ENCODE measurements at regions not wholly inside any gene's neighbourhood (a gene's known extent, or its start where the extent isn't known, plus 50 kb on each side); places are given as distances from the start of the nearest gene placed in this dataset.

- Histone ChIP-seq H3K27me3 (ENCODE audit: control insufficient read depth, insufficient read depth, low read length) (no peaks in the 10 kb centered on the region), H3K4me3 (ENCODE audit: low read depth, low read length) (no peak overlapping the region), H3K36me3 (ENCODE audit: control insufficient read depth, insufficient read depth, low read length) (no peaks in the 10 kb centered on the region)
- DNase-seq (ENCODE audit: low read depth), result no peak
- no peak for TF ChIP-seq CTCF (IDR thresholded peaks at IDR 0.05; ENCODE audit: insufficient read depth, low read length, poor library complexity, severe bottlenecking)
Observed at GRCh38 chr5:152905286-152905685, 500.2 kb upstream of the NMUR2 start.

DNA sequence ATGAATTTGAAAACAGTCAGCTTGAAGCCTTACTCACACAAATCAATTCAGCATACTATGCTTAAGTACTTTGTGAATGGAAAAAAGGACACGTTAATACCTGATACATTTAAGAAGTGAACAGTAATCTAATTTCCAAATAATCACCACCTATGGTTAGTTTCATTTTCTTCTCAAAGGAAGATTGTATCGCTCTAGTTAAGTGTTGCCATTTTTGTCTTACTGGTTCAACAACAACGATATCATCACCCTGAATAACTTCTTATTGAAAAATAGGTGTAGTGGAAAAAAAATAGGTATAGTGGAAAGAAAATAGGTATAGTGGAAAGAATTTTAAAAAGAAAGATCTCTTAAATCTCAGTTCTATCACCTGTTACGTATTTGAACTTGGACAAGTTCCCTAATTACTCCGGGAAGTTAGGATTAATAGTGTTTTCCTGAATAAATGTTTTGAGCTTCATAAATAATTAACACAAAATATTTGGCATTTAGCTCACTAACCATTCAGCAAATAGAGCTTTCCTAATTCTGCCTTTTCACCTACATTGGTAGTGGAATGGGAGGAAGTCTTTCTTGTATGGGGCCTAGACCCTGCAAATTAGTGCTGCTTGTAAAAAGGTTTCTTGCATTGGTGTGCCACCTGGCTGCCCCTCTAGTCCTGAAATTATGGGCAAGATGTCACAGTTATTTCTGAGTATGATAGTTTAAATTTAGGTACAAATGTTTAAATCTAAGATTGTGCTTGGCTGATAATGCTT lies 502.6 kb upstream of the NMUR2 start:
- Histone ChIP-seq H3K27me3 (ENCODE audit: control insufficient read depth, insufficient read depth, low read length) (no peaks in the 10 kb centered on the region), H3K4me3 (ENCODE audit: low read depth, low read length) (no peak overlapping the region), H3K36me3 (ENCODE audit: control insufficient read depth, insufficient read depth, low read length) (no peaks in the 10 kb centered on the region)
- no peak for DNase-seq (ENCODE audit: low read depth)
- no peak for TF ChIP-seq CTCF (IDR thresholded peaks at IDR 0.05; ENCODE audit: insufficient read depth, low read length, poor library complexity, severe bottlenecking)

GRCh38 chr5:152912924-152913323 lies 507.8 kb upstream of the NMUR2 start:
- DNase-seq (ENCODE audit: low read depth), result no peak
- no peak for TF ChIP-seq CTCF (IDR thresholded peaks at IDR 0.05; ENCODE audit: insufficient read depth, low read length, poor library complexity, severe bottlenecking)

GRCh38 chr5:152932621-152933020 lies 527.5 kb upstream of the NMUR2 start:
- Histone ChIP-seq H3K4me3 (ENCODE audit: low read depth, low read length) (no peak overlapping the region), H3K36me3 (ENCODE audit: control insufficient read depth, insufficient read depth, low read length) (no peaks in the 10 kb centered on the region), H3K27me3 (ENCODE audit: control insufficient read depth, insufficient read depth, low read length) (no peaks in the 10 kb centered on the region)
- DNase-seq (ENCODE audit: low read depth), result no peak
- TF ChIP-seq CTCF (IDR thresholded peaks at IDR 0.05; ENCODE audit: insufficient read depth, low read length, poor library complexity, severe bottlenecking), result no peak

More at GRCh38 chr5:152912924-152913323, 507.8 kb upstream of the NMUR2 start:
- no peaks in the 10 kb centered on the region for H3K27me3 ChIP-seq (ENCODE audit: control insufficient read depth, insufficient read depth, low read length)
- no peaks in the 10 kb centered on the region for H3K36me3 ChIP-seq (ENCODE audit: control insufficient read depth, insufficient read depth, low read length)
- H3K4me3 ChIP-seq (ENCODE audit: low read depth, low read length), result no peak overlapping the region

DNA sequence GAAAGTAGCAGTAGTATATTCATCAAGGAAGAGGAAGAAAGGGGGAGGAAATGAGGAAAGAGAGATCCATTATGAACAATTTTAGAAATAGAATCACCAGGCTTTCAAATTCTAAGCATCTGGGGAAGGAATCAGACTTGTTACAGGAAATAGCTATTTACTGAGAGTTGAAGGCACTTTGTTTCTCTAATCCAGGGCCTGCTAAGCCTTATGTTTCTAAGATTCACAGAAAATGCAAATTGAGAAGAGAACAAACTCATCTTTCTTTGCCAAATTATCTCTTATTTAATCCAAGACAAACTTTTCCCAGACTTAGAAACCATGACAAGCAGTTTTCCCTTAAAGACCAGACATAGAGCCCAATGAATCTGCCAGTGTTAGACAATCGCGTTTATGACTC lies 528.0 kb upstream of the NMUR2 start:
- no peak for DNase-seq (ENCODE audit: low read depth)
- no peaks in the 10 kb centered on the region for H3K36me3 ChIP-seq (ENCODE audit: control insufficient read depth, insufficient read depth, low read length)
- H3K4me3 ChIP-seq (ENCODE audit: low read depth, low read length), result no peak overlapping the region
- no peak for TF ChIP-seq CTCF (IDR thresholded peaks at IDR 0.05; ENCODE audit: insufficient read depth, low read length, poor library complexity, severe bottlenecking)
- H3K27me3 ChIP-seq (ENCODE audit: control insufficient read depth, insufficient read depth, low read length), result no peaks in the 10 kb centered on the region

GRCh38 chr5:152938630-152939029 lies 533.6 kb upstream of the NMUR2 start:
- no peak overlapping the region for H3K4me3 ChIP-seq (ENCODE audit: low read depth, low read length)
- H3K27me3 ChIP-seq (ENCODE audit: control insufficient read depth, insufficient read depth, low read length), result no peaks in the 10 kb centered on the region
- DNase-seq (ENCODE audit: low read depth), result no peak
- H3K36me3 ChIP-seq (ENCODE audit: control insufficient read depth, insufficient read depth, low read length), result no peaks in the 10 kb centered on the region
- TF ChIP-seq CTCF (IDR thresholded peaks at IDR 0.05; ENCODE audit: insufficient read depth, low read length, poor library complexity, severe bottlenecking), result no peak

All from kidney epithelial cell (primary cell).